Left ventricle myocardium inferior (tissue), 1 donor: ENCODE measurements at regions not wholly inside any gene's neighbourhood (a gene's known extent, or its start where the extent isn't known, plus 50 kb on each side); places are given as distances from the start of the nearest gene placed in this dataset.

Experiments
- DNase-seq: peaks from one replicate; pipeline ENCODE4 v3.0.0-alpha.2; 2020
- H3K27ac ChIP-seq: fragments of 200-600 bp; replicated peaks from 2 replicates; pipeline ENCODE4 v1.8.0; 2021
- H3K27me3 ChIP-seq: fragments of 200-600 bp; 2 replicates; pipeline ENCODE4 v1.8.0; 2021; ENCODE audit warnings: low read depth
- H3K36me3 ChIP-seq: fragments of 200-600 bp; 2 replicates; pipeline ENCODE4 v1.8.0; 2021
- H3K4me1 ChIP-seq: fragments of 200-600 bp; 2 replicates; pipeline ENCODE4 v1.8.0; 2021
- H3K4me3 ChIP-seq: fragments of 200-600 bp; 2 replicates; pipeline ENCODE4 v1.8.0; 2021; ENCODE audit warnings: mild to moderate bottlenecking, moderate library complexity
- H3K9me3 ChIP-seq: fragments of 200-600 bp; replicated peaks from 2 replicates; pipeline ENCODE4 v1.8.0; 2021
- intact Hi-C: fragments of 100-400 bp; cut with micrococcal nuclease; formaldehyde crosslinking; loops from one replicate; pipeline ENCODE4 v1.11.0; 2022
- TF ChIP-seq, protein P1 (sequence below): fragments of 200-600 bp; IDR thresholded peaks from 2 replicates; pipeline ENCODE4 v1.8.0; 2021; ENCODE audit warnings: antibody characterized with exemption, mild to moderate bottlenecking, borderline replicate concordance
- donor health status: DM: no; HTN: yes; CAD: no; lungs with severe emphysema.

DNA sequence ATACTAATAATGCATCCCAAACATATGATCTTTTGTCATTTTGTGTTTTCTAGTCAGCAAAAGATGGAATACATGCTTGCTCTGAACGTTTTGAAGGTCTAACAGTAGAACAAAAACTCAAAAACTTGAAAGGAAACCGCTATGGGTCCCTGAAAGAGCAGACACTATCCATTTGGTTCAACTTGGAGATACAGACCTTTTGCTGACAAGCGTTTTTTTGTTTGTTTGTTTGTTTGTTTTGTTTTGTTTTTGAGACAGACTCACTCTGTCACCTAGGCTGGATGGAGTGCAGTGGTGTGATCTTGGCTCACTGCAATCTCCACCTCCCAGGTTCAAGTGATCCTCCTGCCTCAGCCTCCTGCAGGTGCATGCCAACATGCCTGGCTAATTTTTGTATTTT, 644.3 kb upstream of the PTCHD4 start:
- Histone ChIP-seq H3K27ac (no peak overlapping the region), H3K4me3 (no peak overlapping the region), H3K4me1 (no peaks in the 10 kb centered on the region), H3K9me3 (peaks cover 13% of the 10 kb centered on the region), H3K36me3 (no peaks in the 10 kb centered on the region), H3K27me3 (no peaks in the 10 kb centered on the region)
- no peak for DNase-seq
- intact Hi-C loops = no loop called here
- TF ChIP-seq, protein P1, sequence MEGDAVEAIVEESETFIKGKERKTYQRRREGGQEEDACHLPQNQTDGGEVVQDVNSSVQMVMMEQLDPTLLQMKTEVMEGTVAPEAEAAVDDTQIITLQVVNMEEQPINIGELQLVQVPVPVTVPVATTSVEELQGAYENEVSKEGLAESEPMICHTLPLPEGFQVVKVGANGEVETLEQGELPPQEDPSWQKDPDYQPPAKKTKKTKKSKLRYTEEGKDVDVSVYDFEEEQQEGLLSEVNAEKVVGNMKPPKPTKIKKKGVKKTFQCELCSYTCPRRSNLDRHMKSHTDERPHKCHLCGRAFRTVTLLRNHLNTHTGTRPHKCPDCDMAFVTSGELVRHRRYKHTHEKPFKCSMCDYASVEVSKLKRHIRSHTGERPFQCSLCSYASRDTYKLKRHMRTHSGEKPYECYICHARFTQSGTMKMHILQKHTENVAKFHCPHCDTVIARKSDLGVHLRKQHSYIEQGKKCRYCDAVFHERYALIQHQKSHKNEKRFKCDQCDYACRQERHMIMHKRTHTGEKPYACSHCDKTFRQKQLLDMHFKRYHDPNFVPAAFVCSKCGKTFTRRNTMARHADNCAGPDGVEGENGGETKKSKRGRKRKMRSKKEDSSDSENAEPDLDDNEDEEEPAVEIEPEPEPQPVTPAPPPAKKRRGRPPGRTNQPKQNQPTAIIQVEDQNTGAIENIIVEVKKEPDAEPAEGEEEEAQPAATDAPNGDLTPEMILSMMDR = no peak

GRCh38 chr6:48754641-48755040, 643.6 kb upstream of the PTCHD4 start:
- Histone ChIP-seq H3K4me1 (no peaks in the 10 kb centered on the region), H3K27ac (no peak overlapping the region), H3K9me3 (peaks cover 13% of the 10 kb centered on the region), H3K27me3 (no peaks in the 10 kb centered on the region), H3K36me3 (no peaks in the 10 kb centered on the region), H3K4me3 (no peak overlapping the region)
- intact Hi-C loops = no loop called here
- DNase-seq = no peak
- TF ChIP-seq, protein P1 = no peak

DNA sequence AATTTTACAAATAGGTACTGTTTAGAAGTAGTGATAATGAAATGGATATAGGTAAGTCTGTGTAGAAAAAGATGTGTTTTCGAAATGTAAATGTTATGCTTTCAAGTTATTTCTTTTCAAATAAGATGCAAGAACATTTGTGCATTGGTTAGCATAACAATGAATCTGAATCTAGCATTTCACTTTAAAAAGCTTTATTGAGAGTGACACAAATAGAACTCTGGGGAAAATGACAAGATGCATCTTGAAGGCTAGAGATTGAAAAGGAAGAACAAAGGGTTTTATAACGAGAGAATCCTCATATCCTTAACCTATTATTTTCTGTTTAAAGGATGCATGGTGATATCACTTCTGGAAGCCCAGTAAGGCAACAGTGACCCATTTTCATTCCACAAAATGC, 639.9 kb upstream of the PTCHD4 start:
- H3K9me3 ChIP-seq = peaks cover under 1% of the 10 kb centered on the region
- H3K4me1 ChIP-seq = no peaks in the 10 kb centered on the region
- intact Hi-C loops = no loop called here
- no peak for DNase-seq
- no peak overlapping the region for H3K4me3 ChIP-seq
- TF ChIP-seq, protein P1 = no peak
- H3K36me3 ChIP-seq = no peaks in the 10 kb centered on the region
- H3K27me3 ChIP-seq = no peaks in the 10 kb centered on the region
- no peak overlapping the region for H3K27ac ChIP-seq

DNA sequence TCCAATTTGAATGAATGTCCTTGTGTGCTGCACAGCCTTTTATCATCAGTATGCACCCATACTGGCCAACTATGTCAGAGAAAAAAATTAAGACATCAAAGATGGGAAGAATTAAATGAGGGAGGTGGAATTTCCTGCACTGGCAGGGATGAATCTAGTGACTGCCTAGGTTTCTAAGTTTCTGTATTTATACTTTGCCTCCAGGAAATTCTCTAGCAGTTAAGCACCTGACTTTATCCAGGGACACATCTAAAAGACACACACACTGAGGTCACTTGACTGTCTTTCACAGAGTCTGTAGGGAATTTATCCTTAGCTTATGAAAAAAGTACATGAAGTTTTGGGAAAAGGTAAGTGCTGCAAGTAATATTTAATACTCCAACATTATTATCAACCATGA, 636.5 kb upstream of the PTCHD4 start:
- no peak overlapping the region for H3K27ac ChIP-seq
- TF ChIP-seq, protein P1 = no peak
- peaks cover 4% of the 10 kb centered on the region for H3K9me3 ChIP-seq
- no peak overlapping the region for H3K4me3 ChIP-seq
- intact Hi-C loops = no loop called here
- no peaks in the 10 kb centered on the region for H3K27me3 ChIP-seq
- DNase-seq = no peak
- H3K36me3 ChIP-seq = no peaks in the 10 kb centered on the region
- no peaks in the 10 kb centered on the region for H3K4me1 ChIP-seq

DNA sequence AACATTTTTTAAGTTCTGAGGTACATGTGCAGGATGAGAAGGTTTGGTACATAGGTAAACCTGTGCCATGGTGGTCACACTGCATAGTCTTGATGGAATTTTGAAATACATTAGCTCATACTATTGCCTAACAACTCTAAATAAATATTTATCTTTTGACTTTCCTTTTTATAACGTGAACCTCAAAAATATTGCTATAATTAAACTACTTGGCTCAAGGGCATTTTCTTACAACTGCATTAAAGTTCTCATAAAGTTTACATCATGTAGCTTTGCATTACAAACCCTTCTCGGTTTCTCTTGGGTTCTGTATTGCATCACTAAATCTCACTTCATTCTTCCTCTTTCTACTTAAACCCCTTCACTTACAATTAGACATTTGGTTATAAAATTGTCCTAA, 636.0 kb upstream of the PTCHD4 start:
- Histone ChIP-seq H3K4me3 (no peak overlapping the region), H3K27me3 (no peaks in the 10 kb centered on the region), H3K4me1 (no peaks in the 10 kb centered on the region), H3K27ac (no peak overlapping the region), H3K9me3 (peaks cover 4% of the 10 kb centered on the region), H3K36me3 (no peaks in the 10 kb centered on the region)
- intact Hi-C loops = no loop called here
- TF ChIP-seq, protein P1 = no peak
- no peak for DNase-seq

DNA sequence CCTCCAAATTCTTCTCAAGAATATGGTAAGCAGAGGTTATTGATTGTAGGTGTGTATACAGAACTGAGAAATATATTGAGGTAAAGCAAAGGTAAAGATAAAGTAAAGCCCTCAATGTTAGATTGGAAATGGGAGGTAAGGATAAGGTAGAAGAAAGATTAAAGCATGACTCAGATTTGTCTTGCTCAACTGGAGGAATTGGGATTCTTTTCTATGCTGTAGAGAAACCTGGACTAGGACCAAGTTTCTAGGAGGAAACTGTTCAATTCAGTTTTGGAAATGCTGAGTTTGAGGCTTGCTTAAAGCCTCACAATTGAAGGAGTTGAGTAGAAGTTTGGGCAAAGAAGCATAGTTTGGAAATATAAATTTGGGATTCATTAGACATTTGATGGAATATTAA, 634.0 kb upstream of the PTCHD4 start:
- H3K36me3 ChIP-seq = no peaks in the 10 kb centered on the region
- peaks cover 4% of the 10 kb centered on the region for H3K9me3 ChIP-seq
- no peaks in the 10 kb centered on the region for H3K4me1 ChIP-seq
- H3K27me3 ChIP-seq = no peaks in the 10 kb centered on the region
- no peak overlapping the region for H3K4me3 ChIP-seq
- DNase-seq = no peak
- intact Hi-C loops = no loop called here
- TF ChIP-seq, protein P1 = no peak
- no peak overlapping the region for H3K27ac ChIP-seq
